ENCODE measurements at regions not wholly inside any gene's neighbourhood (a gene's known extent, or its start where the extent isn't known, plus 50 kb on each side); places are given as distances from the start of the nearest gene placed in this dataset.
A peak's percentile ranks its signal among the peaks of the same experiment; 100 is the strongest.

DNA sequence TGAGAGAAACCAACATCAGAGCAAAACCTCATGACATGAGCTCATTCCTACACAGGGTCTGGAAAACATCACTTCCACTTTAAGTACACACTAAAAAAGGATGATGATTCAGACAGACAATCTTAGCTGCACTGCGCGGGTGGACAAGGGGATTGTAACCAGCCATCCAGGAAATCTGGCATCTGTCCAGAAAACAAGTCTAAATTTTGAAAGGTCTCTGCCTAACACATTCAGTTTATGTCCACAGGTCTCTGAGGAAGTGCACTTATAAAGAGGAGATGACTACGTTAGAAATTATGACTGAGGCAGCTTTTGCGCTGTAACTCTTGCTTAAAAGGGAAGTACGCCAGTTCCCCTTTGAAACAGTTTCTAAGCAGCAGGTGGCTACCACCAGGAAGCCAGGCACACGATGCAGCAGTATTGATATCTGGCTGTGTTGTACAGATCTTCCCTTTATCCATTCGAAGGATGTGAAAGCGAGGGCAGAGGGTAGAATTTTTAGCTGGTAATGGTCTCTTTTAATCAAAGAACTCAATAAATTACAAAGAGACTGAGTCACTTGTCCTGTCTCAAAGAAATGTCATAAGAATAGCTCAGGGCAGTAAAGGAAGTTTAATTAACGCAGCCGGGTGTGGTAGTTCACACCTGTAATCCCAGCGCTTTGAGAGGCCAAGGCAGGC lies 128.0 kb downstream of the SETD4 start:
- peak; percentile 80 for DNase-seq

DNA sequence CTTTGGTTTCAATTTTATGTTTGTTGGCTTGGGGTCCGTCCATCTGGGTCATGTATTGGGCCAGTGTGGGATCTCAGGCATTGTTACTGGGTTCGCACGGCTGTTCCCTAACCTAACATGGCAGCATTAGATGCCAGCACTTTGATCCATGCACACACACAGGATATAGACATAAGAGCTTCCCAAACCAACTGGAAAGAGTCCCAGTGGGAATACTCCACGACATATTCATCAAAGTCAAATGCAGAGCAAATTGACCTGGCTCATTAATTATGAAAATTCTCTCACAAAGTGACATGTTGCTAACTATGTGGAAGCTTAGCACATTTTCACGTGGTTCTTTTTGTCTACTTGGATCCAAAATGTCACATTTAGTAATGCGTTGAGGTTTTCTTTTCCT lies 130.4 kb downstream of the SETD4 start:
- no peak for DNase-seq

DNA sequence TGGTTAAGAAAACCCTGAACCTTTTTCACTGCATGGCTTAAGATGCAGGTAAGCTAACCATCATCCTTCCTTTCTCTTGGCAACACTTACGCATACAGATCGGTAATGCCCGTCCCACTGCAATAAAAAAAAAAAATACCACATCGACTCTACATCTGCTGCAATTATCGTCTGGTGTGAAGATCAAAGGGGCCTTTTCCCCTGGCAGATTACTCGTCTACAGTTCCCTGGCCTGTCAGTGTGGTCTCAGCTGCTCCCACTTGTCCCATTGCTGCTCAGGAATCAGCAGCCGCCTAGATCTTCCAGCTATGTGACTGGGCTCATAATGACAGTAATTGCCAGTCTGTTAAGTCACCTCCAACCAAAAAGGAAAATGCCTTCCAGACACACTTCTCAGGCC lies 133.1 kb downstream of the SETD4 start:
- peak; percentile 87 for DNase-seq

DNA sequence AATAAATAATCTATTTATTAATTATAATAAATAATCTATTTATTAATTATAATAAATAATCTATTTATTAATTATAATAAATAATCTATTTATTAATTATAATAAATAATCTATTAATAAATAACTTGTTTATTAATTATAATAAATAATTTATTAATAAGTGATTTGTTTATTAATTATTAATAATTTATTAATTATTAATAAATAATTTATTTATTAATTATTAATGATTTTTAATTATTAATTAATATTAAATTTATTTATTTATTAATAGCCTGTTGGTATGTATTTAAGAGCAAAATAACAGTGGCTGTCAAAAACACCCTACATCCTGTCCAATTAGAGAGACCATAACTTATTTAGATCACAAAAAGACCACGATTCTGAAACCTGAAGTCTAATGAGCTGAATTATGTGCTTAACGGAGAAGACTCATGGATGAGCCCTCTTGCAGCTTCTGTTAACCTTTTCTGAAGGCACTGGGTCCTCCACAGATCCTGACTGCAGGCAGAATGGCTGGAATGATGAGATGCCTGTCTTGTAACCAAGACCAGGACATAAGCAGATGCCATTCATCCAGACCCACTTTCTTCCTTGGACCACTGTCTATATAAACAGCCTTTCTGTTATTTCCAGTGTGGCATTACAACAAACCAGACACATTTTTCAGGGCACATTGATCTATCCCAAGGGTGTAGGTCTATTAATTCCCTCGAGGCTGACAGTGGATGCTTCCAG lies 134.2 kb downstream of the SETD4 start:
- no peak for DNase-seq

DNA sequence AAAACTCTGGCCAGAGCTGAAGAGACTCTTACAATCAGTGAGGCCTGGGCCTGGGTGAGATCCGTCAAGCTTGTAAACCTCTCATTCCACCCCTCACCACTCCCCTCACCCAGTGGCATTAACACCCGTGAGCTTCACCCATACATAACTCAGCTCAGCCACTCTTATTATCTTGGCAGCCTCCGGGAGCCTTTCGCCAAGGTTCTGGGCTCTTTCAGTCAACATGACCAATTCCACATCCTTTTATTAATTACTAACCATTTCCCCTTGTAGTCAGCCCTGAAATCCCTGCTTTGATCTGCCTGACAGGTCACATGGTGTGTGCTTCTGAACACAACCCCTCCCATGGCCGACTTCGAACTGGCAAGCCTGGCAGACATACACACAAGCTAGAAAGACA lies 134.8 kb downstream of the SETD4 start:
- peak; percentile 44 for DNase-seq

DNA sequence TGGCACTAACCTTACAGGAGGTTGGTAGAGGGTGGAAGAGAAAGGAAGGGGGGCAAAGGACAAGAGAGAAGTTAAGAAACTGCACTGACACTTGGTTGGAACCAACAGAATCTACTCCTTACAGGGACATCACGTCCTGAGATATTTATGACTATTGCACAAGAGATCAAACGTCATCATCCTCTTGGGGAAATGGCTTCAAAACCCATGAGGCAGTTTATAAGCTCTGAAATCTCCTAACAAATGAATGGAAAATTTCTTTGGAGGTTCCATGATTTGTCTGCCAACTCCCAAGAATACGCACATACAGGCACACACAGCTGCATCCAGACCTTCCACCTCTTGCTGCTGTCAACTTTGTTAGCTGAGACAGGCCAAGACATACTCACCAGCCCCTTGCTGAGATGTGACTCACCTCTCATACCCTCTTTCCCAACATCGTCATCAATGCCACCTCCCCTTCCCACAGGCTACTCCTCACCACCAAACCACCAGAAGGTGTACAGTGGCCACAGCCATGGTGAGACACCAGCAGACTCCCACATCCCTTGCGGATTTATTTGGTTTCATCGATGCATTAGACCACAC lies 135.5 kb downstream of the SETD4 start:
- DNase-seq, result no peak

DNA sequence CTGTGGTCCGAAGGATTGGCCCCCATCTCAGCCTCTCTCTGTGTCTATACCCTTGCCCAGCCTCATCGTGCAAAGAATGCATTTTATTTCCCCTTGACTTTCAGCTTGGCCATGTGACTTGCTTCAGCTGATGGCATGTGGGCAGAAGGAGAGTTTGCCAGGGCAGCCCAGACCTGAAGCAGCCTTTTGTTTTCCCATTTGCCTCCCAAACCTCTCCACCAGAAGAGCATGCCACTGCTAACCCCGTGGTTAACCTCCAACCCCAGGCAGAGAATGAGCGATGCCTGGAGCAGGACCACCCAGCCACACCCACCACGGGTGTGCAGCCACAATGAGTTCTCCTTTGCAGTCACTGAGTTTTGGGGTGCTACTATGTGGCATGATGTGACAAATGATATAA lies 136.4 kb downstream of the SETD4 start:
- no peak for DNase-seq

DNA sequence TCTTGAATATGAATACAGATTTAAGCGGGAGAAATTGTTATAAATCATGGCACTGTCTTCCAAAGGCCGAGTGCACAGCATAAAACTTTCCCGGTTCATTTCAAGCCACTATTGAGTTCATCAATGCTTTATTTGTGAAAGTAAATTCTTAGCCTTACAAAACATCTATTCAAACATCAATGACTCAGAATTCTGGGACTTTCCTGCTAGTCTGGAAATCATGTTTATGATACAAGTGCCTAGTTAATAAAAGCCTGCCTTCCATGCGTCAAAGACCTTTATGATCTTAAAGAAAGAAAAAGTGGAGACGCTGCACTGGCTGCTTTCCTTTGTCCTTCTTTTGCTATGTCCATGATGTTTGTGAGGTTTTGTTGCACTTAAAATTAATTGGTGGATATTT lies 137.7 kb downstream of the SETD4 start:
- DNase-seq, result no peak

DNA sequence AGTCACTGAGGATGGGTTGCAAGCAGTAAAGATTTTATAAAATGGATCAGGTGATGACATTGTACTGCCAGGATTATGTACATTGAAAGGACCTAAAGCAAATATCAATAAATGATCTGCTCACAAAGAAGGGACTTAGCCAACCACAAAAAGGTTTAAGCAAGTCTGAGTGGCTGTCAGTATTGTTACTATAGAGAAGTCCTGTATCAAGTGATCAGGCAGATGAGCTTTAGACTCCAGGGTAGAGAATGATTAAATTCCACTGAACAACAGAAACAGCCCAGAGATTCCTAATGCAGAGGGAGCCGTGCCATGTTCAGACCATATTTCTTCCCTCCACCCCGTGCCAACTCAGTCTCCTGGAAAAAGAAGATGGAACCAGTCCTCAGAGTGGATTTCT lies 138.9 kb downstream of the SETD4 start:
- DNase-seq, result no peak

DNA sequence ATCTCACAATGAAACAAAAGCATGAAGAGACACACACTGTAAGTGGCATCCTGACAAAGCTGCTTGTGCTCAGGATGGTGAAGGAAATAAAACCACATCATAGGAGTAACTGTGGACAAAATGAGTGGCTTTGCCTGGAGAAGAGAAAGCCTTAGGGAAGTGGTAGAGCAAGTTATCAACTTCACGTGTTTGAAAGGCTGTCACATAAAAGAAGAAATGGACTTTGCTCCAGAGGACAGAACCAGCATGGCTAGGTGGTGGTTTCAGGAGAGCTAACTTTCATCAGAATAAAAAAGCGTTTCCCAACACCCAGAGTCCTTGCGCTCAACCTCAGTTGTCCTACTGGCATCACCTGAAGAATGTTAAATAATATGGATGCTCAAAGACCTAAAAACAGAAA lies 139.9 kb downstream of the SETD4 start:
- no peak for DNase-seq

DNA sequence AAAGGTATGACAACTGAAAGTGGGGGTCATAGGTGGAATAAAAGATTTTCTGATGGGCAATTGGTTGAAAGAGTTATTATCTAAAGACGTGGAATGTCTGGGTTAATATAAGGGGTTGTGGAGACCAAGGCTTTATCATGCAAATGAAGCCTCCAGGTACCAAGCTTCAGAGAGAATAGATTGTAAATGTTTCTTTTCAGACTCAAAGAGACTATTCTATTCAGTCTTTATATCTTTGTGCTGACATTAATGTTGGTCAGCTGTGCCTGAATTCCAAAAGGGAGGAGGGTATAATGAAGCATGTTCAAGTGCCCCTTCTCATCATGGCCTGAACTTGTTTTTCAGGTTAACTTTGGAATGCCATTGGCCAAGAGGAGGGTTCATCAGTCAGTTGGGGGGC lies 145.3 kb downstream of the SETD4 start:
- no peak for DNase-seq

DNA sequence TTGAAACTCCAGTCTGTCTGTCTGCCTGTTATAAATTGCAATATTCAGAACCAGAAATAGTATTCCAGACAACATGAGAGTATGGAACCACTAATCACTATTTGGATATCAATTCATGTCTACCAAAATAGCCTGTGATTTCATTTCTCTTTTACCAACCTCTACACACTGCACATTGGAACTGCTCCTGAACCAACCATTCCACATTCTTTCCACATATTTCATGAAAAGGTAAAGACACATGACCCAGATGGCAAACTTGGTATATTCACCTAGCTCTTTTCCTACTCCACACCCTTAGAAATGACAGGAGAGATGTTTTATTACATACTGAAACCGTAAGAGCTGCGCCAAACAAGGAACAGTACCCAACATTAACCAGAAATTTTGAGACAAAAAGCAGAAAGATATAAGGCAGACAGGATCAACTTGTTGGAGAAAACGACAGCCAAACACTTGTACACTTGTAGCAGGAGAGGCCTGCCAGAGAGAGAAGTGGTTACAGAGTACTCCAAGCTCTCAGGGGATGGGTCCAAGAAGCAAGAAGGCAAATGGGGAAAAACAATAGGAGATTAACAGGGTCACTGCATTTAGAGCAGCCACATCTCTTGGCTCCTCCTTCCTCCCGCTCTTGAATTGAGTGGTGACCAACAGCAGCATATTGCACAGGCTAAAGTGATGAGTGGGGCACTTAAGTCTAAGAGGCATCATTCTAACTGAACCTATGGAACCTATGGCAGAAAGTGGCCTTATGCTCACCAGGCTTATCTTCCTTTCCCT lies 148.7 kb downstream of the SETD4 start:
- DNase-seq, result no peak

DNA sequence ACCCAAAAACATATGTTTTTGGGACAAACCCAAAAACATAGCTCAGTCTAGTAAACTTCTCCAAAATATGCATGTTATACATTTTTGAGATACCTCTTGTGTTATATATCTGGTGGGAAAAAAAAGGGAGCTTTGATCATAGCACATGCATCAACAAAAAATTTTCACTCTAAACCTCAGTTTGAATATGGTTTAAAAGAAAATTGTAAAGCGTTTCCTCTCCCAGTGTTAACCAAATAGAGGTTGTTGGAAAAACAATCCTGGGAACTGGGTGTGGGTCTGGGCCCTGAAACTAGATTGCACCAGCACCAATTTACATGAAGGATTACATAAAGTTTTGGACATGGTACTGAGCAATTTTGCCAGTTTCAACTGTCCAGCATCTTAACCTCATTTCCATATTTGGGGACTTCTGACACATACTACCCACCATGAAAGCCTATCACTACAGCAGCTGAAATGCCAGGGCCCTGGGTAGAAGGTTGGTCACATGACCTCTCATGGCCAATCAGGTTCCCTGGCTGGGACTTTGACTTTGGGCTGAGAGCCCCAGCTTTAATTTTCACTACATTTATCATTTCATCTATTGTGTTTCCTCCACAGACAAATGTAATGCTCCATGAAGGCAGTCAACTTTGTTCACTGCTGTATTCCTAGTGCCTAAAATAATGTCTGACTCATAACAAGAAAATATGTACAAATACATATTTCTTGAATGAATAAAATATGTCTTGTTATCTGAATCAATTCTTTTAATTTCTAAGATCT lies 150.7 kb downstream of the SETD4 start:
- no peak for DNase-seq

DNA sequence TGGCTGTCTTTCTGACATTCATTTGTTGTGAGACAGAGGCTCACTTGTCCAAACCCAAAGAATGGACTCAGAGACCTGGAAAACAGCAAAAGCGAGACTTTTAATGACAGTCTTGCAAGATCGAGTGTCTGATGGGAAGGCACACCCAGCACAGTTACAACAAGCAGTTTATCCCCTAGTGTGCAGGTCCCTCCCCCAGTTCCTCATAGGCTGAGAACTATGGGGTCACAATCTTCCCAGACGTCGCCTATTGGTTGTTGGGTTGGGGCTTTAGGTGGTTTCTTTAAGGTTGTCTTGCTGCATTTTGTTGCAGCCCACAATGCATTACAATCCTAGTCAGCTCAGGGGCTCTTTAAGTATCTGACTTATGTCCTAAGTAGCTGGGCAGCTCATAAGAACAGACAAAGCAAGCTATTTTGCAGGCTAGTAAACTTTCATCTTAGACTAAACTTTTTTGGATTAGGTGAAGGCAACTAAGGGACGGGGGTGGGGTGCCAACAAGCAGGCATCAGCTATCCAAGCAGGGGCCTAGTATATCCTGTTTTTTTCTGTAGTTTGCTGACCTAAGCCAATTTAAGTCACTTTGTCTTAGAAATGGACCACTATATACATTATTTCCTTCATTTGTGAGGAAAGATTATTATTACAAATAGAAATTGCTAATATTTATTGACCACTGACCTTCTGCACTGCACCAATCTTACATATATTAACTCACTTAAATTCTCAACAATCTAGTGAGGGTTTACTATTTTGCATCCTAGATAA lies 151.8 kb downstream of the SETD4 start:
- no peak for DNase-seq

DNA sequence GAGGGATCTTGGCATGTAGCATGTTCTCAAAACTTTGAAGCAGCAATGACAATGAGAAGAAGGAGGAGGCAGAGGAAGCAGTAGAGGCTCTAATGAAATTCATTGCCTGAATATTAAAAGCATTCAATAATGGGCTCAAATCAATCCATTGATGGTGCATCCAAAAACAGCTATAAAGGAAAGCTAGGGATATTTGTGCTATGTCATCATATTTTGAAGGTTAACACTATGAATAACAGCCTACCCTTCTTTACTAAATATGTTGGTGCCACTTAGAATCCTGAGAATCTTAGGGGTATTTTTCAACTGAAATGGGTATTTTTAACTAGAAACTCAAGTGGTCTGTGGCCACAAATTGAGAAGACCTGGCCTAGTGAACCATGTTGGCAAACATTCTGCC lies 153.7 kb downstream of the SETD4 start:
- DNase-seq, result no peak

DNA sequence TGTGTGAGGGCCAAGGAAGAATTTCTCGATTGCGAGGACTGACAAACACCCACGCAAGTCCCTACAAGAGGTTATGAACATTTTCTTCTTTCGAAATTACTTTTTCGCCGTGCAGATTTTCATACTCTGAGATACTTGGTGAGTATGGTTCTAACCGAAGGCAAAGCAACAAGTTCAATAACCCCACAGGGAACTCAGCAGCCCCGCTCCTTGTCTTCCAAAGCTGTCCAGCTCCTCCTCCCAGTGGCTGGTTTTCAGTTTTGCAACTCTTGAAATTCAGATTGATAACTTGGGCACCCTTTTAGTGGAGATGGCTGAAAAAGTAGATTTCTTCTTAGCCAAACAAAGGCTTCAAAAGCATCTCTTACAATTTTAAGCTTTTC lies 154.4 kb downstream of the SETD4 start:
- no peak for DNase-seq

DNA sequence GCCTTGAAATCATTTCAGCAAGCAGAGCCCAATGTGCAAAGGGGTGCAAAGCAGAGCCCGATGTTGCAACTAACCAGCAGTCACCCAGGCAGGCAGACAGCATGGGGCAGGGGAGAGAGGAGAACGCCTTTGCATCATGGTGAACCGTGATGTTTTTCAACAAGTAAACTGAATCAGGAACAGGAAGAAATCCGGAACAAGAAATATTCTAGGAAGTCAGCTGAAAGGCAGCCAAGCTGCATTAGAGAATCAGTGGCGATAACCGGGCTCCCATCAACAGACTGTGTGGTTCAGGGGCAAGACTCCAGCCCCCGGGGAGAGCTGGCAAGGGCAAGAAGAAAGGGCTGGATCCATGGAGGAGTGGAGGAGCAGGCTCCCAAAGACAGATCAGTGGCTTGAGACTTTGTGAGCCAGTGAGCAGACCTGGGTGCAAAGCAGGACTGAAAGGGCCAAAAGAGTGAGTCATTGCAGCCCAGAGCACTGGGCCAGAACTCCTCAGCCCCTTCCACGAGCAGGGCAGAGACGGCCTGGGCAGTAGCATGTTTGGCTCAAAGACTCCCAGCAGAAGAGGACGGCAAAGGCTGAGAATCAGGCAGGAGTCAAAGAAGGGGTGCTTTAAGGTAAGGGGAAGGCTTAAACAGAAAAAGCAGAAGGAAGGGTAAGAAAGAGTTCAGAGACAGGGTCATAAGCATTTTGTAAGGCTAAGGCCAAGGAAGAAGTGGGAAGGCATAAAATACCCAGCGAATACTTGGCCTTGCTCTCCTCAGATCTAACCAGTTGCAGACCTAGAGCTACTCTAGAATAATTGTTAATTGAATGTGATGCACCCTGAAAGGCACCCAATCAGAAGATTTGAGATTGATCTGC lies 155.0 kb downstream of the SETD4 start:
- DNase-seq, result no peak

DNA sequence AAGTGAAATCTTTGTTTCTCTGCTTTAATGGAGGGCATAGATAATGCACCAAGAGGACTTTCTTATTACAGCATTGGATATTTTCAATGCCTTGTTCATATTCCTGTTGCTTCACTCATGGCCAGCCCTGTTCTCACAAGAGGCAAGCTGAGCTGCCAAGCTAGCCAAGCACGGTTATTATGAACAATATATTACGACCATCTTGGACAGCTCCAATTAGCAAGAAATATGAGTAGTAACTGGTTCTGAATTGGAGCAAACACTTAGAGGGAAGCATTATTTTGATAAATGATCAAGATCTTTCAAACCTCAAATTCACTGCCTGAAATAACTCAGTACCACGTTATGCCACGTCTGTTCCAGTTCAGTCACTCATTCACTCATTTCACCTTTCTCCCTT lies 159.8 kb downstream of the SETD4 start:
- DNase-seq, result peak; percentile 11

DNA sequence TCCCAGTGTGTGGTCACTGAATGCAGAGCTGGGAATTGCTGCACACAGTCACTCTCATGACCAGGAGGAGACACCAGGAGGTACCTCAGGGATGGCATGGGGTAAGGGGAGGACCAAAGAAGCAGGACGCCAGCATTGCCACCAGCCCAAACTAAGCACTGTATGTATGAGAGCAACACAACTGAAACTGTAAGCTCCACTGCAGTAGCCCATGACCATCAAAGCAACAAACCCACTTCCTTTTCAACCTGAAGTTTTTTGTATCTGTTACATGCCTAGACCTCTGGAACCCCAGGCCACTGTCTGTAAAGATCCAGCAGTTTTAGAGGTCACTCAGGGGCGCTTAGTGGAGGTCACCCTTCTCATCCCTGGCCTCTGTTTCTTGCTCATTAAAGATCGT lies 164.3 kb downstream of the SETD4 start:
- DNase-seq, result no peak

DNA sequence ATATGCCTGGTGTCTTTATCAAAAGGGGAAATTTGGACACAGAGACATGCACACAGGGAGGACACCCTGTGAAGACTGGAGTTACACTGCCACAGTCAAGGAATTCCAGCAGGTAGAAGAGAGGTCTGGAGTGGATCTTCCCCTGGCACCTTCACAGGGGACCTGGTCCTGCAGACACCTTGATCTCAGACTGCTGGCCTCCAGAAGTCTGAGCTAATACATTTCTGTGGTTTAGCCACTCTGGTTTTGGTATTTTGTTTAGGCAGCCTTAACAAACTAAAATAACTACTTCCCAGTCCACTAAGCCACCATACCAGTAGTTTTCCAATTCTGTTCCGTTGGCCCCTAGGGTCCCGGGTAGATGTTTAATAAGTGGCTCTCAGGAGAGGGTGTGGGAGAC lies 164.7 kb downstream of the SETD4 start:
- no peak for DNase-seq

DNA sequence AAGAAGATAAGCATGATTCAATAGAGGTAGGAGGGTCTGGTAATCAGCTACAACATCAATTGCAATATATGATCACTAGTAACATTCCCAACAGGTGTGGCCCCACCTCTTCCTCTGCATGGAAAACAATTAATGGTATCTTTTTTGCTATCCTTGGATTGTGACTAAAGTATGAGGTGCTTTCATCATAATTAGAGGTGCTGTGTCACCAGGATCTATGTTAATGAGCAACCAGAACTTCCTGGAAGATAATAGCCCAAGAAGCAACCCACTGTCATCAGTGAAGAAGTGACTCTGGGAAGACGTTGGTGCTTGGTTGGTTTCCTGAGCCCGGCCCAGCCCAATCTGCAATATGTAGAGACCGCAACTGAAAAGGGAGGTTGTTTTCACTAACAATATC lies 167.2 kb downstream of the SETD4 start:
- DNase-seq, result no peak

Measured in NCI-H1092 treated with DMSO at 0.1 percent for 48 hours (cell line).